Kidney (tissue), 13 donors: ENCODE measurements at regions not wholly inside any gene's neighbourhood (a gene's known extent, or its start where the extent isn't known, plus 50 kb on each side); places are given as distances from the start of the nearest gene placed in this dataset.

Experiments used
- DNase-seq, 5 donors: peaks; one replicate each; pipeline ENCODE4 v3.0.0-alpha.2; 2013 to 2020
- FAIRE-seq: peaks from 2 replicates; lab custom pipeline; 2012; peaks lifted over from hg19 to GRCh38; lab: Jason Lieb, UNC
- H3K27ac ChIP-seq, 2 donors: one replicate each; pipeline ENCODE4 v1.7.0; 2013; ENCODE audit warnings: low read depth in 2 of 2, low read length in 2 of 2, inconsistent platforms in 1 of 2
- H3K27me3 ChIP-seq: one replicate; pipeline ENCODE4 v1.7.1; 2013; ENCODE audit warnings: low read length, inconsistent platforms; ENCODE audit not compliant: control insufficient read depth, insufficient read depth
- H3K36me3 ChIP-seq, 3 donors: one replicate each; pipeline versions ENCODE4 v1.7.0 to v1.7.1; 2013; ENCODE audit warnings: low read length in 3 of 3, control low read depth in 1 of 3, inconsistent platforms in 1 of 3; ENCODE audit not compliant: insufficient read depth in 3 of 3, control insufficient read depth in 2 of 3
- H3K4me1 ChIP-seq, 3 donors: one replicate each; pipeline versions ENCODE4 v1.7.0 to v1.7.1; 2013; ENCODE audit warnings: low read length in 3 of 3, inconsistent platforms in 1 of 3, low read depth in 1 of 3; ENCODE audit not compliant: control insufficient read depth in 2 of 3, insufficient read depth in 2 of 3
- H3K4me3 ChIP-seq, 3 donors: one replicate each; pipeline versions ENCODE4 v1.7.0 to v1.8.1; 2013; ENCODE audit warnings: low read length in 3 of 3, control low read depth in 1 of 3, inconsistent platforms in 1 of 3
- H3K9ac ChIP-seq, 3 donors: one replicate each; pipeline versions ENCODE4 v1.7.0 to v1.7.1; 2013; ENCODE audit warnings: low read length in 3 of 3, control low read depth in 1 of 3, inconsistent platforms in 1 of 3
- H3K9me3 ChIP-seq, 3 donors: one replicate each; pipeline versions ENCODE4 v1.7.0 to v1.7.1; 2013; ENCODE audit warnings: low read length in 3 of 3, control low read depth in 1 of 3, inconsistent platforms in 1 of 3; ENCODE audit not compliant: control insufficient read depth in 2 of 3, insufficient read depth in 1 of 3
- intact Hi-C: fragments of 100-400 bp; cut with DNase I; formaldehyde crosslinking; loops from one replicate; pipeline ENCODE4 v1.11.1; 2022
- TF ChIP-seq, protein P1 (sequence below): IDR thresholded peaks from 3 replicates; pipeline ENCODE4 v1.5.1; 2012; ENCODE audit warnings: mild to moderate bottlenecking, moderate library complexity, borderline replicate concordance; ENCODE audit not compliant: insufficient read depth; ENCODE audit errors: extremely low read depth
- donor health status: control.
- donor health status: control.
- donor health status: control.
- donor health status: control.
- donor health status: control.
- donor health status: DM: yes; HTN: yes; CAD: no.
- donor health status: Normal renal cell carcinoma (clear cell type).

GRCh38 chr3:153260681-153261080, 98.7 kb downstream of the RAP2B start:
- Histone ChIP-seq H3K9me3 (peaks cover 0 to 2% (median 0%) of the 10 kb centered on the region in 3 donors), H3K4me3 (no peak overlapping the region), H3K36me3 (no peaks in the 10 kb centered on the region), H3K9ac (no peak overlapping the region), H3K27ac (no peak overlapping the region), H3K4me1 (no peaks in the 10 kb centered on the region), H3K27me3 (no peaks in the 10 kb centered on the region)
- TF ChIP-seq, protein P1, sequence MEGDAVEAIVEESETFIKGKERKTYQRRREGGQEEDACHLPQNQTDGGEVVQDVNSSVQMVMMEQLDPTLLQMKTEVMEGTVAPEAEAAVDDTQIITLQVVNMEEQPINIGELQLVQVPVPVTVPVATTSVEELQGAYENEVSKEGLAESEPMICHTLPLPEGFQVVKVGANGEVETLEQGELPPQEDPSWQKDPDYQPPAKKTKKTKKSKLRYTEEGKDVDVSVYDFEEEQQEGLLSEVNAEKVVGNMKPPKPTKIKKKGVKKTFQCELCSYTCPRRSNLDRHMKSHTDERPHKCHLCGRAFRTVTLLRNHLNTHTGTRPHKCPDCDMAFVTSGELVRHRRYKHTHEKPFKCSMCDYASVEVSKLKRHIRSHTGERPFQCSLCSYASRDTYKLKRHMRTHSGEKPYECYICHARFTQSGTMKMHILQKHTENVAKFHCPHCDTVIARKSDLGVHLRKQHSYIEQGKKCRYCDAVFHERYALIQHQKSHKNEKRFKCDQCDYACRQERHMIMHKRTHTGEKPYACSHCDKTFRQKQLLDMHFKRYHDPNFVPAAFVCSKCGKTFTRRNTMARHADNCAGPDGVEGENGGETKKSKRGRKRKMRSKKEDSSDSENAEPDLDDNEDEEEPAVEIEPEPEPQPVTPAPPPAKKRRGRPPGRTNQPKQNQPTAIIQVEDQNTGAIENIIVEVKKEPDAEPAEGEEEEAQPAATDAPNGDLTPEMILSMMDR = no peak
- FAIRE-seq (no peak), DNase-seq (no peak)
- intact Hi-C loops = no loop called here

- intact Hi-C loops = no loop called here
- Histone ChIP-seq H3K4me1 (no peaks in the 10 kb centered on the region), H3K9ac (no peak overlapping the region), H3K27me3 (no peaks in the 10 kb centered on the region), H3K9me3 (no peaks in the 10 kb centered on the region), H3K36me3 (no peaks in the 10 kb centered on the region), H3K4me3 (no peak overlapping the region), H3K27ac (no peak overlapping the region)
- FAIRE-seq (no peak), DNase-seq (no peak)
- TF ChIP-seq, protein P1 = no peak
Measured at GRCh38 chr3:153266619-153267018, 104.6 kb downstream of the RAP2B start.

DNA sequence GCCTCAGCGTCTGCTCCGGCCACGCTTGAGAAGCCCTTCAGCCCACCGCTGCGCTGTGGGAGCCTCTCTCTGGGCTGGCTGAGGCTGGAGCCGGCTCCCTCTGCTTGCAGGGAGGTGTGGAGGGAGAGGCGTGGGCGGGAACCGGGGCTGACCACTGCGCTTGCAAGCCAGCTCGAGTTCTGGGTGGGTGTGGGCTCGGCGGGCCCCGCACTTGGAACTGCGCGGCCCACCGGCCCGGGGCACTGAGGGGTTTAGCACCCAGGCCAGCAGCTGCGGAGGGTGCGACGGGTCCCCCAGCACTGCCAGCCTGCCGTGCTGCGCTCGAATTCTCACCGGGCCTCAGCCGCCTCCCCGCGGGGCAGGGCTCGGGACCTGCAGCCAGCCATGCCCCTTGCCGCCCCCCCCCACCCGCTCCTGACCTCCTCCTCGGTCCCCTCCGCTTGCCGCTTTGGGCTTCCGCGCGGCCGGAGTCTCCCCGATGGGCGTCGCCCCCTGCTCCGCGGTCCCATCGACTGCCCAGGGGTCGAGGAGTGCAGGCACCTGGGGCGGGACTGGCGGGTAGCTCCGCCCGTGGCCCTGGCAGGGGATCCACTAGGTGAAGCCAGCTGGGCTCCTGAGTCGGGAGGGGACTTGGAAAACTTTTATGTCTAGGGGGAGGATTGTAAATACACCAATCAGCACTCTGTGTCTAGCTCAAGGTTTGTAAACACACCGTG, 106.7 kb downstream of the RAP2B start:
- TF ChIP-seq, protein P1 = no peak

More for the DNA sequence above, 106.7 kb downstream of the RAP2B start:
- no peaks in the 10 kb centered on the region for H3K9me3 ChIP-seq
- no peak overlapping the region for H3K9ac ChIP-seq
- H3K27me3 ChIP-seq = no peaks in the 10 kb centered on the region
- H3K36me3 ChIP-seq = no peaks in the 10 kb centered on the region
- H3K27ac ChIP-seq = no peak overlapping the region
- H3K4me1 ChIP-seq = no peaks in the 10 kb centered on the region
- no peak overlapping the region for H3K4me3 ChIP-seq
- intact Hi-C loops = no loop called here
- FAIRE-seq (no peak), DNase-seq (peak in 1 of 5 donors; percentile 77)
